NCI-H226 (cell line): ENCODE measurements at regions not wholly inside any gene's neighbourhood (a gene's known extent, or its start where the extent isn't known, plus 50 kb on each side); places are given as distances from the start of the nearest gene placed in this dataset.

Experiments
- DNase-seq: peaks from one replicate; pipeline ENCODE4 v3.0.0-alpha.2; 2015

- no peak for DNase-seq
These were observed 79.5 kb upstream of the MBNL3 start for GRCh38 chrX:132568291-132568690.

- DNase-seq = no peak
These were observed 76.4 kb upstream of the MBNL3 start for GRCh38 chrX:132565273-132565672.

- peak; percentile 20 for DNase-seq
These were observed 75.1 kb upstream of the MBNL3 start for GRCh38 chrX:132563976-132564375.

DNA sequence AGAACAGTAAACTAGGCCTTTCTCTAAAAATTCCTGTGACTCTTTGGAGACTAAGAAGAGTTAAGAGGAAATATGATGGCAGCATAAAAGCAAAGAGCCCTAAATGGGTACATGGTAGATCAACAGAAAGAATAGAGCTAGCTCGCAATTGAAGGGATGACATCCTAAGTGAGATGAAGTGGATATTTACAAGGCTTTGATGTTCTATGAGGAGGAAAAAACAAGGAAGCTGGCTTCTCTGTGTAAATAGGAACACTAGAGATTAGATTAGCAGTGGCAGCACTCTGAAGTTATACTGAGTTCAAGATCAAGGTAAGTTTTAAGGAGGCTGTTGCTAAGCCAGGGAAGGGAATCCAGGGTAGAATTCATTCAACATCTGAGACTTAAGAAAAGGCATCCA lies 73.1 kb upstream of the MBNL3 start:
- no peak for DNase-seq

DNA sequence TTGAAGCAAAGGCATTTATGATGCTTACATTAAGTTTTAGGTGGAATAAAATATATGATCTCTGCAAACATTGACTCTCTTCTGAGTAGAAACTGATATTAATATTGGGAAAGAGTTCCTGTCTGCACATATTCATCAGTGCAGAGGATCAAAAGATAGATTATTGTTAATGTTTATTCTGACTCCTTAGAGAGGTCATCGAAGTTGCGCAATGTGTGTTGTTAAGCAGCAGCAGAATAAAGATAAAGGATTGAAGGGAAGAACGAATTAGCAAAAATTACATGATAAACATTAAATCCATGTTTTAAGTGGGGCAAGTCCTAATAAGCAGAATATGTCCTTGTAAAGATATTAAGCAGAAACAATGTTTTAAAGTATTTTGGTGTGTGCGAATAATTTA lies 72.6 kb upstream of the MBNL3 start:
- DNase-seq = no peak

DNA sequence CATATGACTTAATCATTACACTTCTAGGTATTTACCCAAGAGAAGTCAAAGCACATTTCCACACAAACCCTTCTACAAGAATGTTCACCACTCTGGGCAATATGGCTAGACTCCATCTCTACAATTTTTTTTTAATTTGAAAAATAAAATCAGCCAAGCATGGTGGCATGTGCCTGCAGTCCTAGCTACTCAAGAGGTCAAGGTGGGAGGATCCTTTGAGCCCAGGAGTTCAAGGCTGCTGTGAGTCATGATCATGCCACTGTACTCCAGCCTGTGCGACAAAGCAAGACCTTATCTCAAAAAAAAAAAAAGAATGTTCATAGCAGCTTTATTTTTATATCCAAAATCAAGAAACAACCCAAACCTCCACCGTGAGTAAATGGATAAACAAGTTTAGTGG lies 70.3 kb upstream of the MBNL3 start:
- DNase-seq = no peak

GRCh38 chrX:132539611-132540010 lies 50.8 kb upstream of the MBNL3 start:
- no peak for DNase-seq
